Thoracic aorta (tissue), 2 donors: ENCODE measurements at regions not wholly inside any gene's neighbourhood (a gene's known extent, or its start where the extent isn't known, plus 50 kb on each side); places are given as distances from the start of the nearest gene placed in this dataset.

Experiments used
- ATAC-seq: fragments of 150-250 bp; one replicate; pipeline ENCODE4 v1.8.0; 2017; ENCODE audit warnings: low read depth; ENCODE audit not compliant: insufficient number of reproducible peaks, low FRiP score
- DNase-seq: peaks from one replicate; pipeline ENCODE4 v3.0.0-alpha.2; 2020; ENCODE audit warnings: low spot score
- H3K27ac ChIP-seq, 2 donors: fragments of 200-600 bp; sonication (generic); 1 replicate in 1 of 2; 2 replicates in 1 of 2; pipeline ENCODE4 v1.5.1; 2016; ENCODE audit warnings: mild to moderate bottlenecking in 2 of 2, moderate library complexity in 2 of 2
- H3K27me3 ChIP-seq: fragments of 200-600 bp; sonication (generic); replicated peaks from 2 replicates; pipeline ENCODE4 v1.6.0; 2016; ENCODE audit warnings: mild to moderate bottlenecking; ENCODE audit not compliant: insufficient read depth
- H3K36me3 ChIP-seq: fragments of 200-600 bp; sonication (generic); one replicate; pipeline ENCODE4 v1.5.1; 2016
- H3K4me1 ChIP-seq, 2 donors: fragments of 200-600 bp; sonication (generic); 1 replicate in 1 of 2; 2 replicates in 1 of 2; pipeline versions ENCODE4 v1.5.1 to v1.6.0; 2016; ENCODE audit warnings: low read depth in 2 of 2, mild to moderate bottlenecking in 1 of 2; ENCODE audit not compliant: control insufficient read depth in 1 of 2
- H3K4me3 ChIP-seq: fragments of 200-600 bp; sonication (generic); 2 replicates; pipeline ENCODE4 v1.5.1; 2016; ENCODE audit warnings: mild to moderate bottlenecking
- H3K9me3 ChIP-seq: fragments of 200-600 bp; sonication (generic); 2 replicates; pipeline ENCODE4 v1.5.1; 2016
- CTCF ChIP-seq: fragments of 200-600 bp; sonication (generic); IDR thresholded peaks from one replicate; pipeline ENCODE4 v1.5.1; 2019; ENCODE audit warnings: antibody characterized with exemption

GRCh38 chr17:33806631-33807030 lies 448.5 kb upstream of the CCL2 start:
- TF ChIP-seq CTCF, result no peak
- H3K36me3 ChIP-seq, result no peaks in the 10 kb centered on the region
- no peak overlapping the region for H3K4me3 ChIP-seq
- DNase-seq (no peak), ATAC-seq (no peak)
- H3K4me1 ChIP-seq, result no peaks in the 10 kb centered on the region
- H3K9me3 ChIP-seq, result no peaks in the 10 kb centered on the region
- H3K27ac ChIP-seq, result no peak overlapping the region
- H3K27me3 ChIP-seq, result no peaks in the 10 kb centered on the region

GRCh38 chr17:33809748-33810147 lies 445.3 kb upstream of the CCL2 start:
- DNase-seq (no peak), ATAC-seq (no peak)
- Histone ChIP-seq H3K36me3 (no peaks in the 10 kb centered on the region), H3K27me3 (no peaks in the 10 kb centered on the region), H3K27ac (no peak overlapping the region), H3K4me1 (no peaks in the 10 kb centered on the region), H3K9me3 (no peaks in the 10 kb centered on the region), H3K4me3 (no peak overlapping the region)
- no peak for TF ChIP-seq CTCF

- no peak for TF ChIP-seq CTCF
- ATAC-seq, result no peak
Observed at GRCh38 chr17:33811004-33811760, 443.9 kb upstream of the CCL2 start.

GRCh38 chr17:33811984-33812577 lies 443.0 kb upstream of the CCL2 start:
- Histone ChIP-seq H3K4me1 (no peaks in the 10 kb centered on the region), H3K27me3 (no peaks in the 10 kb centered on the region), H3K36me3 (no peaks in the 10 kb centered on the region), H3K27ac (no peak overlapping the region), H3K9me3 (no peaks in the 10 kb centered on the region), H3K4me3 (no peak overlapping the region)
- ATAC-seq, result no peak
- no peak for DNase-seq
- TF ChIP-seq CTCF, result no peak

More at GRCh38 chr17:33811004-33811760, 443.9 kb upstream of the CCL2 start:
- no peaks in the 10 kb centered on the region for H3K27me3 ChIP-seq
- H3K36me3 ChIP-seq, result no peaks in the 10 kb centered on the region
- H3K4me3 ChIP-seq, result no peak overlapping the region
- no peak overlapping the region for H3K27ac ChIP-seq
- DNase-seq, result no peak
- no peaks in the 10 kb centered on the region for H3K9me3 ChIP-seq
- H3K4me1 ChIP-seq, result no peaks in the 10 kb centered on the region

GRCh38 chr17:33814852-33815251 lies 440.2 kb upstream of the CCL2 start:
- no peak overlapping the region for H3K4me3 ChIP-seq
- H3K9me3 ChIP-seq, result no peaks in the 10 kb centered on the region
- TF ChIP-seq CTCF, result no peak
- H3K4me1 ChIP-seq, result no peaks in the 10 kb centered on the region
- H3K27ac ChIP-seq, result no peak overlapping the region
- no peaks in the 10 kb centered on the region for H3K36me3 ChIP-seq
- no peaks in the 10 kb centered on the region for H3K27me3 ChIP-seq
- no peak for ATAC-seq
- DNase-seq, result no peak
